Activated CD4-positive, CD25-positive, alpha-beta regulatory T cell treated with anti-CD3 and anti-CD28 coated beads, Interleukin-2, amount 50 U/mL, for 24 hours (primary cell): ENCODE measurements at regions not wholly inside any gene's neighbourhood (a gene's known extent, or its start where the extent isn't known, plus 50 kb on each side); places are given as distances from the start of the nearest gene placed in this dataset.
A peak's percentile ranks its signal among the peaks of the same experiment; 100 is the strongest.
"Not testable (repeated sequence)": the region's sequence is repeated elsewhere in the genome, so short reads cannot be mapped to it uniquely, and the experiment has no call there.

Source experiments
- ATAC-seq, 2 donors: fragments of 150-1000 bp; cut with Tn5 transposase; one replicate each; pipeline ENCODE4 v1.10.0; 2021; ENCODE audit warnings: mild to moderate bottlenecking in 1 of 2, moderate library complexity in 1 of 2

DNA sequence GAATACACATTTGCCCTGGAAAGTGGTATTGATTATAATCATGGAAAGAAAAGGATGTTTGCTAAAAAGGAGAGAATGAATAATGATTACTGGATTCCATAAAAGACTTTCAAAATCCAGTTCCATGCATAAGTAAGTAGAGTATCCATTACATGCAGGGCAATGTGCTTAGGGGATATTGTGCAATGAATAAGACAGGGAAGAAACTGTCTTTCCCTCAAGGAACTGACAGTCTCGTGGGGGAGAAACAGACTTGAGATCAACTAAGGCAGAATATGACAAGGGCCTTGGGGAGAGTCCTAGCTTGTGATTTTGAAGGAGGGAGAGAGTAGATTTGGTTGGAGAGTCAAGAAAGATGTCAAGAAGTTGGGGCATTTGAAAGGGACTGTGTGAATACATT is 130.6 kb downstream of the SPP2 start:
- no peak for ATAC-seq

DNA sequence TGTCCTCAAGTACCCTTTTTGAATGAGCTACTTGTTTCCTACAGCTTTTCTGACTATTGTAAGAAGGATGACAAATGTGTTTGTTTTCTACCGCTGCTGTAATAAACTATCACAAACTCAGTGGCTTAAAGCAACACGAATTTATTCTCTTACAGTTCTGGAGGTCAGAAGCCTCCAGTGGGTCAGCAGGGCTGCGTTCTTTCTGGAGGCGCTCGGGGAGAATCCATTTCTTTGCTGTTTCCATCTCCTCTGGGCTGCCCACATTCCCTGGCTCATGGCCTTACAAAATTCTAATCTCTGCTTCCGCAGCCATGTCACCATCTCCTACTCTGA is 128.5 kb downstream of the SPP2 start:
- no peak for ATAC-seq

DNA sequence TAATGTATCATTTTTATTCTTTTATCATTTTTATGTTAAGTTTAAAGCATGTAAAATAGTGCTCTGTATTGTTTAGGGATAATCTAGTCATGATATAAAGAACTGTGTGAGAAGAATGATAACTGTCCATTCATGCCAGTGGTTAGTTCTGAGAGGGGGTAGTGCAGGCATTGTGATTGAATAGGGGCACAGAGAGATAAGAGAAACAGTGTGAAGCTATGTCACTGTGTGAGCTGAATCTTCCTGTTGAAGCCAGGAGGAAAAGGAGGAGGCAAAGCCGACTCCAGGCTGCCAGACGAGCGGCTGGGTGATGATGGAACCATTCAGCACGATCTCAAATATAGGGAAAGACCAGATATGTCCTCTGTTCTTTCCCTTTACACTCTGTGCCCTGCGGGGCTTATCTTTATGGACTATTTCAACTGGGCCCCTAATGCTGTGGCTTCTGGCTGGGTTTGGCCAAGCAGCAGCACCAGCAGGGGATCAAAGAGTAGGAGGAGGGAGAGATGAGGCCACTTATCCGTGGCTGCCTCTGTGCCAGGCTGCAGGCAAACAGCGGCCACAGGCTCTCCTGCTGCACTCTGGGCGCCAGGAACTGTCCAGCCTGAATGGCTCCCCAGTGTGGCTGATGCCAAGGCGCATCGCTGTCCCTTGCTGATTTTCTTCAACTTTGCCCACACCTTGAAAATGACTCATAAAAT is 128.0 kb downstream of the SPP2 start:
- ATAC-seq = no peak

DNA sequence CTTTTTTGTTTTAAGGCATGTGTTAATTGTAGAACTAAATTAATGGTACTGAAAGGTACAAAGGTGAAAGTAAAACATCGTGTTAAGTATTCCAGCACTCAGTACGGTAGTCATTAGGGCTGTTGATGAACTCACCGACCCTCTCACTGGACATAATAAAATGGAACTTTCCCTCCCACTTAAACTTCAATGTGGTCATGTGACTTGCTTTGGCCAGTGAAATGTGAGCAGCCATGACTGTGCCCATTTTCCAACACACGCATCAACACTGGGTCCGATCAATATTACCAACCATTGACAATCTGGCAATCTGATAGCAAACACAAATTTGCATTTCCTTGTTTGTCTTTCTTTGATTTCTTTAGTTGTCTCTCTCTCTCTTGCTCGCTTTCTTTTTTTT is 125.1 kb downstream of the SPP2 start:
- ATAC-seq = no peak

DNA sequence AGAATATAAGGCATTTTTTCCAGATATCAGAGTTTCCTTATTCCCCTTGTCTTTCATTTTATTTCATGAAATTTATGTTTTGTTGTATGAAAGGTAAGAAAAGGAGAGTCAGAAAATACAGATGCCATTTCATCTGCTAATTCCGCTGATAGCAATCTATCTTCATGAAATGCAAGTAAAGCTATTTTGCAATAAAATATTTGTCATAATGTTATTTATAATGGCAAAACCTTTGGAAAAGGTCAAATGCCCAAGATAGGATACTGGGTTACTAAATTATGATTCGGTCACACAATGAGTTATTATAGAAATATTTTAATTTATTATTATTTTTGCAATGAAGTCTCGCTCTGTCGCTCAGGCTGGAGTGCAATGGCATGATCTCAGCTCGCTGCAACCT is 124.2 kb downstream of the SPP2 start:
- no peak for ATAC-seq

DNA sequence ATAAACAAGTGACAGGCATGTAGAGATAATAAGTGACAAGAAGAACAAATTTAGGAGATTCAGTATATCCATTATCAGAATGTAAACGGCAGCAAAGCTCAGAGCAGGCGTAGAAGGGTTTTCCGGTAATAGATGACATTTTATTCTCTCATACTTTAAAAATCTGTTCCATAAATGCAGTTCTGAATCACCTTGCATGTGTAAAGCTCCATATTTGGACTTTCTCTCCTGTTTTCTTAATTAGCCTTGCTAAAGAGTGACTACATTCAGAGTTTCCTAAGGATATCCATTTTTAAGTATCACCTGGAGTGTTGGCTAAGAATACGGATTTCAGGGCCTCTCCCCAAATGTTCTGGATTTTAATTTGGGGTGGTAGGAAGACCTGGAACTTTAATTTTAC is 122.0 kb downstream of the SPP2 start:
- no peak for ATAC-seq

DNA sequence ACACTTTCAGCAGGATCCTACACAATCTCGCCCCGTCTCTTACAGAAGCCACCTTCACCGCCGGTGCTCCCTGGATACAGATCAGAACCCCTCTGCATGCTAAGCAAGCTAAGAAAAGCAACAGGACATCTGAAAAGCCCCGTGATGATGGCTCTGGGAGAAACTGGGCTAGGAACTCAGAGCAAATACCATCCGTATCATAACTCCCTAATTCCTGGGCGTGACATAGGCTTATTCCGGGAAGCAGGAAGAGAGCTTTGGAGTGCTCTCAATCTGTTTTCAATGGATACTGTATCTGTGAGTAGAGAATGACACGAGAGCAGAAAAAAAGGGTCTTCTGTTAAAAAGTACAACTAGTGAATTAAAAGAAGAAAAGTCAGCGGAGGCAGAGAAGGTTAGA is 121.6 kb downstream of the SPP2 start:
- ATAC-seq = no peak

DNA sequence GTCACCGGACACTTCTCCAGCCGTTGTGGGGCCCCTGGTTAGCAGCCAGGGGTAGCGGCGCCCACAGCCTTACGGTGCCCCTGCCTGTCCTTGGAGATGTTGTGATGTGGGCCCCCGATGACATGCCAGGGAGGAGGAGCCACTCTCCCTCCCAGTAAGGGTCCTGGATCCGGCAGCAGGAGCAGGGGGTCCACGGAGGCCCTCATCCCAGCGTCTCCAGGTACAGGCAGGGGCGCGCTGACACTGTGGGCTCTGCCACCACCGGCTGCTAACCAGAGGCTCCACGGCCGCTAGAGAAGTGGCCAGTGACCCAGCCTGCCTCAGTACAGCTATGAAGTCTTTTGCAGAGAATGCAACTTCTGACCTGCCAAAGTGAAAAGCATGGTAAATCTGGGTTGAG is 121.2 kb downstream of the SPP2 start:
- ATAC-seq = no peak

DNA sequence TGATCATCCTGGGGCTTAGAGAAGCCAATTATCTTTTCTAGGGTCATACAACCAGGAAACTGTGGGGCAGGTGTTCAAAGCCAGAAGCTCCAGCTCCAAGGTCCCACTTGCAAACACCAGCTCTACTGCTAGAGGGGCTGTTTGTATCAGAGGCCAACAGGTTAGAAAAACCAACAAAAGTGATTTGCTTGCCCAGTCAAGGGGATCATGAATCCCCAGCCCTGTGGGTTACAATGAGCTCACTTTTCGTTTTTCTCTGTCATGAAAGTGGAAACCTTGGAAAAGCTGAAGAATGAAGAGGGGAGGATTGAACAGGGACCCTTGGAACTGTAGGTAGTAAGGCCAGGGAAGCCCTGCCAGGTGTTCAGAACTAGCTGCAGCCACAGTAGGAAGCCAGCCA is 119.2 kb downstream of the SPP2 start:
- ATAC-seq = no peak

DNA sequence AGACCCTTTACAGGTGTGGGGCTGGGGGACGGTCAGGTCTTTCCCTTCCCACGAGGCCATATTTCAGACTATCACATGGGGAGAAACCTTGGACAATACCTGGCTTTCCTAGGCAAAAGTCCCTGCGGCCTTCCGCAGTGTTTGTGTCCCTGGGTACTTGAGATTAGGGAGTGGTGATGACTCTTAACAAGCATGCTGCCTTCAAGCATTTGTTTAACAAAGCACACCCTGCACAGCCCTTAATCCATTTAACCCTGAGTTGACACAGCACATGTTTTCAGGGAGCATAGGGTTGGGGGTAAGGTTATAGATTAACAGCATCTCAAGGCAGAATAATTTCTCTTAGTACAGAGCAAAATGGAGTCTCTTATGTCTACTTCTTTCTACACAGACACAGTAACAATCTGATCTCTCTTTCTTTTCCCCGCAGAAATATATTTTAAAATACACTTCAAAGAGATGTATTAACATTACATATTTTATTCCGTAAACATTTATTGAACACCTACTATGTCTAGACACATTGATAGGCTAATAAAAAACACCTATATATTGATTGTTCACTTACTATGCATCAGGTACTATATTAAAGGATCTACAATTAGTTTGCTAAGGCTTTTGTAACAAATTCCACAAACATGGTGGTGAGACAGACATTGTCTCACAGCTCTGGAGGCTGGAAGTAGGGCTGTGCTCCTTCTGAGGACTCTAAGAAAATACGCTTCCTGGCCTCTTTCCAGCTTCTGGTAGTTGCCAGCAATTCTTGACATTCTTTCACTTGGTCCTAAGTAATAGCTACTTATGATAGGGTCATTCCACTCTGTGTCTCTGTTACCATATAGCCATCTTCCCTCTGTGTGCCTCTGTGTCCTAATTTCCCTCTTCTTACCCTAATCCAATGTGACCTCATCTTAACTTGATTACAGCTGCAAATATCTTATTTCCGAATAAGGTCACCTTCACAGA is 118.4 kb downstream of the SPP2 start:
- ATAC-seq = not testable (repeated sequence)

DNA sequence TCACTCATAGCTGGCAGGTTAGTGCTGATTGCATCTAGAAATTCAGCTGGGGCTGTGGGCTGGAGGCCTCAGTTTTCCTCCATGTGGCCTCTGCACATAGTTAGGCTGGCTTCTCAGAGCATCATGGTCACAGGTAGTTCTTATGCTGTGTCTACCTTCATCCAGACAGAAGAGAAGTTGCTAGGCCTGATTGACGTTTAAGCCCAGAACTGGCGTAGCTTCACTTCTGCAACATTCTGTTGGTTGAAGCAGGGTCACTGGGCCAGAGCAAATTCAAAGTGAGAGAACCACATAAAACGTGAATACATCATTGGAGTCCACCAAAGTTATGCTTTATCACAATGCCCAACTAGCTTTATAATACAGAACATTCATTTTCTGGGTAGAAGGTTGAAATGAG is 116.0 kb downstream of the SPP2 start:
- no peak for ATAC-seq

DNA sequence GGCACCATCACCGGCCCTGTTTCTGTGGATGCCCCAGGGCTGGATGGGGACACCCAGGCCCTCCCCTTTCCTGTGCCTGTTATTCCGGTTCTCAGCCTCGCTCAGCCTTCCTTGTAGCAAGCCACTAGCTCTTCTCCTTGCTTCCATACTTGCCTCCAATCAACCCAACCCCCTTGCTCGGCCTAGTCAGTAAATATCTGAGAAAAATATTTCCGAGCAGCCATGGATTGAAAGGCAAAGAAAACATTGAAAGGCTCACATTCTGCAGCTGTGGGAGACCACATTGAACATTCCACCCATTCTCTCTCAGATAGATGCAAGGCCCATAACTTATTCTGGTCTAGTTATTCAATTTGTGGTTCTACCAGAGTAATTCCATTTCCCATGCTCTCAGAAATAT is 114.9 kb downstream of the SPP2 start:
- no peak for ATAC-seq

DNA sequence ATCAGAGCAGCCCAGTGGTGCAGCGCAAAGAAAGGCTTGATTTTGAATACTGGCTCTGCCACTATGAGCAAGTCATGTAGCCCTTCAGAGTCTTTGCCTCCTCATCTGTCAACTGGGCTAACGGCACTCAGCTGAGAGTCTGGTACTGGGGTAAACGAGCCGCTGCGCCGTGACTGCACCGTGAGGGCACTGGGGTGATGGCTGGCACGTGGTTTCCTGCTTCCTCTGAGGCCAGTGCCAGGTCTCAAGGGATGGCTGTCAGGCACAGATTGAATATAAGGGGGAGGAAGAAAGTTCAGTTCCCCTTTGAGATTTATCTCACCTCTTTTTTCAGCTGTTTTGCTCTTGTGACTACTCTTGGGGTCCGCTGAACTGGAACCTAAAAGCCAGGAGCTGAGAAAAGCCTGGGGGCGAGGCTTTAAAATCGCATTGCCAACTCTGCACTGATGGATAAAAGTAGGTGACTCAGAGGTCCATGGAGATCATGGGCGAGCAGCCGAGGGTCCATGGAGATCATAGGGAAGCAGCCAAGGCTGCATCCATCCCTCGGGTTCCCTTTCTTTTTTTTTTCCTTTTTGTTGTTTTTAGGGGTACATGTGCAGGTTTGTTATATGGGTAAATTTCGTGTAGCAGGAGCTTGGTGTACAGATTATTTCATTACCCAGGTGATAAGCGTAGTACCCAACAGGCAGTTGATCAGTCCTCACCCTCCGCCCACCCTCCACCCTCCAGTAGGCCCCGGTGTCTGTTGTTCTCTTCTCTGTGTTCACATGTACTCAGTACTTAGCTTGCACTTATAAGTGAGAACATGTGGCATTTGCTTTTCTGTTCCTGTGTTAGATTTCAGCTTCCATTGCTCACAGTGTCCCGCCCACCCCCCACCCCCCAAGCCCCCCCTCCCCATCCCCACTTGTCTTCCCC is 114.3 kb downstream of the SPP2 start:
- ATAC-seq = peak; percentile 68 to 76

DNA sequence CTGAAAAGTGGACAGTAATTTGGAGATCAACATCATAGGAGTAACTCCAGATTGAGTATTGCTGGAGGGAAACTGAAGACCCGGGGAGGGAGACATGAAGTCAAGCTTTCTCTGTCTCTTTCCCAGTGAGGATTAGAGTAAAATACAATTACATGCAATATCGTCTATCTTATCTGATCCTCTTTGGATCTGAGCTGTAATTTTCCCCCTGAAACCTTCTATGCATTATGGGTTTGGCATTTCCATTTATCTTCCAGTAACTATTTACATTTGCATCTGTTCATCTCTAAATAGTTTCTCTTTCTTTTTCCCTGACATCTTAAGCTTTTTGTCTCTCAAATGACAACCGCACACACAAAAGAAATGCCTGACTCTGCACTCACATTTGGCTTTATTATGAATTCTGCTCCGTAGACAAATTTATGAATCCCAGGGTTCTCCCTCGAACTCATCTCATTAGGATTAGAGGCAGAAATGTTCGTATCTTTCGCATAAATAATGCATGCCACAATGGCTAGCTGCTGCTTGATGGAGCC is 113.1 kb downstream of the SPP2 start:
- ATAC-seq = no peak

DNA sequence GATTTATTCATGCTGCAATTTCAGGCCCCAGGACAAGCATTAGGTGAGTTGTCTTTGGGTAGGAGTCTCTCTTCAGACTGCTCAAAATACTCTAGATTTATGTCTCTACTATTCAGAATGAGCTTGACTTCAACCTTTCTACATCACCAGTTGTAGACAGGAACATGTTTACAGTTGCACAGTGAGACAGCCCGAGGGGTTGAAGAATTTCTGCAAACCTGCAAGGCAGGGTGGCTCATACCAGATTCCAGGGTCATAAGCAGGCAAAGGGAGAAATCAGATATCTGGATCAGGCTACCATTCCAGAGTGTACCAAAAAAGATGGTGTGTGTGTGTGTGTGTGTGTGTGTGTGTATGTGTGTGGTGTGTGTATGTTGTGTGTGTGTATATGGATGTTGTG is 112.4 kb downstream of the SPP2 start:
- ATAC-seq = no peak

DNA sequence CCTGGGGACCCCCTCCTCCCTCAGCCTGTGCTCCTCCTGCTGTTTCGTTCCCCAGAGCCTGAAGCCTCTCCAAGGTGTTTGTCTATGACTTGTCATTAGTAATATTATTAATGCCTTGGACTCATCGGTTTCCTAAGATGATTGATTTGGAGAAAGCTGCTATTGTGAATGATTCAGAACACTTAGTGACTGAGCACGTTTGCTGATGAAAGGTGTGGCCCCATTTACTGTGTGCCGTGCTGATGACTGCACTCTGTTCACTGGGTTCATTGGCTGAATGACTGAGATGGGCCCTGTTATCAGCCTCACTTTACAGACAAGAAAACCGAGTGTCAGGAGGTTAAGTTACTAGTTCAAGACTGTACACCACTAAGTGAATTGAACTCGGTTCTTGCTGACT is 111.4 kb downstream of the SPP2 start:
- peak in 1 of 2 donors; percentile 70 for ATAC-seq

DNA sequence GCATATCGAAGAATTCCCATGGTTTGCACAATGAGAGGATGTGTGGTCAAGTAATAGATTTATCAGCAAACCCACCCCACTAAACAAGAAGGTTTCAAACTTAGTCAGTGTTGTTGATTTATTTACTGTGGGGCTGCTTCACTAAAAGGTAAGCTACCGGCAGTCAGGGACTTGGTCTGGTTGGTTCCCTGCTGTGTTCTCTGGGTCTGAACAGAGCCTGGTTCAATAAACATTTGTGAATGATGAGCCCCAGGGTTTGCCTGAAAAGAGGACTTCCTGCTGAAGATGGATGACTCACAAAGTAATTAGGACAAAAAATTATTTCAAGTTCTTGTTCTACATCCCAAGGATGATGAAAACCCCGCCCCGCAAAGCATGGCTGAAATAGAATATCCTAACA is 108.3 kb downstream of the SPP2 start:
- no peak for ATAC-seq

DNA sequence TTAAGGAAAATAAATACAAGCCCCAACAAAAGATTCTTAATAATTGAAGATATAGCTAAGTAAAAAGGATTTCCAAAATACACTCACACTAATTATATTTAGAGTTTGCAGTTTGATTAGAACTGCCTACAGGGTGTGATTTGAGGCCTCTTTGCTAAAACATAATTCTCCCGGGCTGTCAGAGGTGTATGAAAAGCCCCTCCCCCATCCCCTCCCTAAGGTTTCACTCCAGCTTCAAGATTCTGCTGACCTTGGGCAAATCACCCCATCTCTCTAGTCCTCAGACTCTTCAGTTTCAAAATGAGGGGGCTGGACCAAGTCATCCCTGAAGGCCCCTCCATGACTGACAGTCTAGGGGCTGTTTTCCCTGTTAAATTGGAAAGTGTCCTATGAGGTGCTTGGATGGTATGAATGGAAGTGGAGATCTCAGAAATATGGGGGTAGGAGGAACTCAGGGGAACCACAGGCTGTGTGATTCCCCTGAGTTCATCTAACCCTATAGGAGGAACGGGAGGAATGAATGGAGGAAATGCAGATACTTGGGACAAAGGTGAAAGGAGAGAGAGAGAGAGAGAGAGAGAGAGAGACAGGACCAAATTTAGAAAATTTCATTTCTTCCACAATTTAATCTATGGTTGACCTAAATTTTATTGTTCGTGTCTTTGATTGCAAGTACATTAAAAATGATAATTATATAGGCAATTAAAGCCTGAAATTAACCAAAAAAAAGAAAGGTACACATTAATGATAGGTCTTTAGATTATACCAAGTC is 107.5 kb downstream of the SPP2 start:
- ATAC-seq = no peak

DNA sequence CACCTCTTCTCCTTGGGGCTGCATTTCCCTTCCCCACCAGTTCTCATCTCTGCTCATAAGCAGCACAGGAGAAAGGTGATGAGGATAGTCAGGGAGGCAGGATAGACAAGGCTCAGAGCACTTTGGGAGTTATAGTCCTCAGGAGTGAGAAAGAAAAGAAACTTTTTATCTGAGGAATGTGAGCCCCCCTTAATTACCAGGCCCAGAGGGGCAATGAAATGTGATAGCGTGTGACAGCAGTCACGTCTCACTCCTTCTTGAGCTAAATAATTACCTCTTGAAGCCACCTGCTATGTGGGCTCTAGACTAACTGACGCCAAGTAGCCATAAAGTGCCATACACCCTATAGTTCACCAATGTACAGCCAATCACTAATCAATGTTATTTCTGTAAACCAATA is 105.8 kb downstream of the SPP2 start:
- ATAC-seq = no peak

DNA sequence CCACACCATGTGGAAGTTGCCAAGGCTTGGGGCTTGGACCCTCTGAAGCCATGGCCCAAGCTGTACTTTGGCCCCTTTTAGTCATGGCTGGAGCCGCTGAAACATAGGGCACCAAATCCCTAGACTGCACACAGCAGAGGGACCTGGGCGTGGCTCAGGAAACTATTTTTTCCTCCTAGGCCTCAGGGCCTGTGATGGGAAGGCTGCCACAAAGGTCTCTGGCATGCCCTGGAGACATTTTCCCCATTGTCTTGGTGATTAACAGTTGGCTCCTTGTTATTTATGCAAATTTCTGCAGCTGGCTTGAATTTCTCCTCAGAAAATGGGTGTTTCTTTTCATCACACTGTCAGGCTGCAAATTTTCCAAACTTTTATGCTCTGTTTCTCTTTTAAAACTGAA is 102.3 kb downstream of the SPP2 start:
- not testable (repeated sequence) for ATAC-seq

DNA sequence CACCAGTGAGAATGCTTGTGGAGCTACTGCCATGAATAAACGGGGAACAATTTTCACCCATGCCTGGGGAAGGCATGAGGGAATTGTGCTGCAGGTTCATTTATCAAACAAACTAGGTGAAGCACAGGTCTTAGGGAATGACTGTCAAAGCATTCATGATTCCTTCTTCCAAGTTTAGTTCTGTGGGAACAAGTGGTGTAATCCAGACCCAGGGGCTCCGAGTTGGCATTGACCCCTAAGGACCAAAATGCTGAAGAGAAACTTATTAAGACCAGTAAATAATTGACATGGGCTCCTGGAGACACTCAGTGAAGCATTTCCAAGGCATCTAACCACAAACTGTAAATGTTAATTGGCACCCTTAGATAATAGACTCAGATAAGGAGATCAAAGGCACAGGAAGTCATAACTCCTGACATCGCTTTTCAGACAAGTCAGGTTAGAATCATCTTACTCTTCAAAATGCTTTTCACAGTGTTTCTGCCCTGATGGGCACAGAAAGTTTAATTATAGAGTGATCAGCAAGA is 96.9 kb downstream of the SPP2 start:
- peak; percentile 61 to 83 for ATAC-seq
